ENCODE measurements at regions not wholly inside any gene's neighbourhood (a gene's known extent, or its start where the extent isn't known, plus 50 kb on each side); places are given as distances from the start of the nearest gene placed in this dataset.

DNA sequence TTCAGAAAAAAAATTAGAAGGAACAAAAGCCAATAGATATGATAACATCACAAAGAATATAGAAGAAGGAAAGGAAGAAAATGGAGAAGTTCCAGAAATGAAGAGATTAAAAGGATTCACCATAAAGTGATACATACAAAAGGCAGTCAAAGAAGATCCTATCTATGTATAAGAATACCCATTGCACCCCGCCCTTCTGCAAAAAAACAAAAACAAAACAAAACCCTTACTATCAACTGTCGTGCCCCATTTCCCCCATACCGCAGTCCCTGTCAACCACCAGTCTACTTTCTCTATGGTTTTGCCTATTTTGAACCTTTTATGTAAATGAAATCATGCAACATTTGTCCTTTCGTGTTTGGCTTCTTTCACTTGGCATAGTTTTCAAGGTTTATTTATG is 385.6 kb downstream of the PRDM5 start:
- in situ Hi-C loops (cut with HindIII; ENCODE audit: low sequenced_read_pairs), result no loop called here
- no peak for DNase-seq (ENCODE audit: low spot score)

DNA sequence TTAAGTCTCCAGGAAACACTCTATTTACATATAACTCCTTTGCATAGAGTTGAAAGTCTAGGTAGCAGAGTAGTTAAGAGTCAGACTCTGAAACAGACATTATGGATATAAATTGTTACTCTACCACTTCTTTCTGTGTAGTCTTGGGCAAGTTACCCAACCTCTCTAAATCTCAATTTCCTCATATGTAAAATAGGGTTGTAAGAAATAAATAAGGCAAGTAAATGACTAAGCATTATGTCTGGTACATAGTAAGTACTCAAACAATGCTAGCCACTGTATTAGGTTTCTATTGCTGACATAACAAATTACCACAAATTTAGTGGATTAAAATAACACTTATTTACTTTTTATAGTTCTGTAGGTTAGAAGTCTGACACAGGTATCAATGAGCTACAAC is 394.1 kb downstream of the PRDM5 start:
- in situ Hi-C loops (cut with HindIII; ENCODE audit: low sequenced_read_pairs), result no loop called here
- no peak for DNase-seq (ENCODE audit: low spot score)

DNA sequence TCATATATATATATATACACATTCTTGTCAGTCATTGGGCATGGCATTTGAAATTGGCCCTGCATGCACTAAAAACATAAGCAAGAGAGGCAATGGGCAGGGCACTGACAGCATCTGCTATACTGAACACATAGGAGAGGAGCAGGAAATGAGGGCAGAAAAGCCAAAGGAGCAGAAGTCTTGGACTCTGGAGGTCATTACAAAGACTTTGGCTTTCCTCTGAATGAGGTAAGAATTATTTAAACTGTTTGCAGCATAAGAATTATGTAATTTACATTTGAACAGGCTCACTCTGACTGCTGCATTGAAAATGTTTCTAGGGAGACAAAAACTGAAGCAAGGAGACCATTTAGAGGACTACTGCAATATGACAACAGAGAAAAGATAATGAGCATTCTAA is 396.5 kb downstream of the PRDM5 start:
- in situ Hi-C loops (cut with HindIII; ENCODE audit: low sequenced_read_pairs), result no loop called here
- no peak for DNase-seq (ENCODE audit: low spot score)

- in situ Hi-C loops (cut with HindIII; ENCODE audit: low sequenced_read_pairs), result no loop called here
- DNase-seq (ENCODE audit: low spot score), result no peak
Observed at GRCh38 chr4:120525106-120525505, 397.4 kb downstream of the PRDM5 start.

DNA sequence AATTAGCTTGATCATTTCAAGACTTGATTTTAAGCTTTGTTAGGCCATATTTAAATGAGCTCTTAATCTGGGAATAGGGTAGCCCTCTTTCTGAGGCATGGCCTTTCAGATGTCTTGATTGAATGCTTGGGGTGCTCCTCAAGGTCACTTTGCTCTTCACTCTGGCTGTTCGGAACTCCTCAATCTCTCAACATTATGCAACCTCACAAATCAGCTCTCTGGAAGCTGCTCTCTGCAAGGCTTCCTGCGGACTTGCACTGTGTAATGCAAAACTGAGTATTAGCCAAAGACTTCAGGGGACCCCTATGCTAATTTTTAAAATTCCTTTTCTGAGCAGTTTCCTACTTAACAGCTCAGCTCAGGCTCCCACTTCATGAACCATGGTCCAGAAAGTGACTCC is 398.3 kb downstream of the PRDM5 start:
- in situ Hi-C loops (cut with HindIII; ENCODE audit: low sequenced_read_pairs), result no loop called here
- no peak for DNase-seq (ENCODE audit: low spot score)

DNA sequence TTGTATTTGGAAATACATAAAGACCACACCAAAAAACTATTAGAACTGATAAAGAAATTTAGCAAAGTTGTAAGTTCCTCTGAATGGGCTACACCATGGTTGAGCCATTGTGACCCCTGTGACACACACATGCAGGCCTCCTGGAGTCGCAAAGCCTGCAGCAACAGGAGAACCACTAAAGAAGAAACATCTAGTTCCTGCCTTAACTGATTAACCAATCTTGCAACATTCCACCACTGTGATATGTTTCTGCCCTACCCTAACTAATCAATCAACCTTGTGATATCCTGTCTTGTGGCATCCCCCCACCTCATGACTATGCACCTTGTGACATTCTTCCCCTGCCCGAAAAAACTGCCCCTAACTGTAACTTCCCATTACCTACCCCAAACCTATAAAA is 401.8 kb downstream of the PRDM5 start:
- DNase-seq (ENCODE audit: low spot score), result no peak
- in situ Hi-C loops (cut with HindIII; ENCODE audit: low sequenced_read_pairs), result no loop called here

DNA sequence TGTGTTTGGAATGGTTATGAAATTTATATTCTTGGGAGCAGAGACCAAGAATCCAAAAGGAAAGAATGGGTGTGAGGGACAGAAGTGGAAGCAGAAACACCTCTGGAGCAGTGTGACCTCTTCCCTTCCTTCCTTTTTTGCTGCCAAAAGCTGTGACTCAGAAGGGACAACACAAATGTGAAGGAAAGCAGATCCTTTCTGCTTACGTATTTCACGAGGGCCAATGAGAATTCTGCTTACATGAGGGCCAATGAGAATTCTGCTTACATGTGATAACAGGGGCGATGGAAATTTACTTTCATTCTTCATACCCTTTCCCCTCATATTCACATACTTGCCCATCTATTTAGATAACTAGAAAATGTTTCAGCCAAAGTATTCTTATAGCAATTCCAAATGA is 404.6 kb downstream of the PRDM5 start:
- DNase-seq (ENCODE audit: low spot score), result no peak
- in situ Hi-C loops (cut with HindIII; ENCODE audit: low sequenced_read_pairs), result no loop called here

DNA sequence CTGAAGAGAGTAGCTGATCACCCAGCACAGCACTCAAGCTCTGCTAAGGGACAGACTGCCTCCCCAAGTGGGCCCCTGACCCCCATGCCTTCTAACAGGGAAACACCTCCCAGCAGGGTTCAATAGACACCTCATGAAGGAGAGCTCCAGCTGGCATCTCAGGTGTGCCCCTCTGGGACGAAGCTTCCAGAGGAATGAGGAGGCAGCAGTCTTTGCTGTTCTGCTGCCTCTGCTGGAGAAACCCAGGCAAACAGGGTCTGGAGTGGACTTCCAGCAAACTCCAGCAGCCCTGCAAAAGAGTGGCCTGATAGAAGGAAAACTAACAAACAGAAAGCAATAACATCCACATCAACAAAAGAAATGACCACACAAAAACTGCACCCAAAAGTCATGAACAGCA is 412.8 kb downstream of the PRDM5 start:
- DNase-seq (ENCODE audit: low spot score), result no peak
- in situ Hi-C loops (cut with HindIII; ENCODE audit: low sequenced_read_pairs), result no loop called here

DNA sequence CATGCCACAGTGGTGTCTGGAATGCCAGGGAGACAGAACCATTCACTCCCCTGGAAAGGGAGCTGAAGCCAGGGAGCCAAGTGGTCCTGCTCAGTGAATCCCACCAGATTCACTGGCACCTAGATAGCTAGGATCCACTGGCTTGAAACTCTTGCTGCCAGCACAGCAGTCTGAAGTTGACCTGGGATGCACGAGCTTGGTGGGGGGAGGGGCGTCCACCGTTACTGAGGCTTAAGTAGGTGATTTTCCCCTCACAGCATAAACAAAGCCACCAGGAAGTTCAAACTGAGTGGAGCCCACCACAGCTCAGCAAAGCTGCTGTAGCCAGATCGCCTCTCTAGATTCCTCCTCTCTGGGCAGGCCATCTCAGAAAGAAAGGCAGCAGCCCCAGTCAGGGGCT is 413.3 kb downstream of the PRDM5 start:
- DNase-seq (ENCODE audit: low spot score), result no peak
- in situ Hi-C loops (cut with HindIII; ENCODE audit: low sequenced_read_pairs), result no loop called here

GRCh38 chr4:120508036-120508435 is 414.5 kb downstream of the PRDM5 start:
- DNase-seq (ENCODE audit: low spot score), result no peak
- in situ Hi-C loops (cut with HindIII; ENCODE audit: low sequenced_read_pairs), result no loop called here

GRCh38 chr4:120506536-120506935 is 416.0 kb downstream of the PRDM5 start:
- DNase-seq (ENCODE audit: low spot score), result no peak
- in situ Hi-C loops (cut with HindIII; ENCODE audit: low sequenced_read_pairs), result no loop called here

GRCh38 chr4:120498678-120499077 is 423.8 kb downstream of the PRDM5 start:
- no peak for DNase-seq (ENCODE audit: low spot score)
- in situ Hi-C loops (cut with HindIII; ENCODE audit: low sequenced_read_pairs), result no loop called here

- no peak for DNase-seq (ENCODE audit: low spot score)
- in situ Hi-C loops (cut with HindIII; ENCODE audit: low sequenced_read_pairs), result no loop called here
Observed at GRCh38 chr4:120491481-120491880, 424.8 kb upstream of the MAD2L1 start.

DNA sequence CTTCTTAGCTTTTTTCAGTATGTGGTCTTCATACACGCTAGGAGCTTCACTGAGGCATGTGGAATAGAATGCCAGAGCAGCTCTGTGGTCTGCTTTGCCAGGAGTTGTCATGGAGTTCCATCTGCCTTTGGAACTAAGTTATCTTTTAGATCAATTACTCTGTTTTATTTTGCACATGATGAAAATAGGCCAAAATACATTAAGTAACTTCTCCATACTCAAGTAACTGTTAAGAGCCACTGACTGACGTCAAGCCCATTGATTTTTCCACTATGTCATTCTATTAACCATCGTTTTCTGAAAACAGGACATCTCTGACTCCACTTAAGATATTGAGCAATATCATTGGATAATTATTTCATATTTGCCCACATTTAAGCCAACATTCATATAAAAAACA is 415.1 kb upstream of the MAD2L1 start:
- in situ Hi-C loops (cut with HindIII; ENCODE audit: low sequenced_read_pairs), result no loop called here
- DNase-seq (ENCODE audit: low spot score), result no peak

- in situ Hi-C loops (cut with HindIII; ENCODE audit: low sequenced_read_pairs), result no loop called here
- no peak for DNase-seq (ENCODE audit: low spot score)
Observed at GRCh38 chr4:120472447-120473131, 405.9 kb upstream of the MAD2L1 start.

- no peak for DNase-seq (ENCODE audit: low spot score)
- in situ Hi-C loops (cut with HindIII; ENCODE audit: low sequenced_read_pairs), result no loop called here
Observed at GRCh38 chr4:120466429-120466828, 399.8 kb upstream of the MAD2L1 start.

- in situ Hi-C loops (cut with HindIII; ENCODE audit: low sequenced_read_pairs), result no loop called here
- DNase-seq (ENCODE audit: low spot score), result no peak
Observed at GRCh38 chr4:120454788-120455187, 388.1 kb upstream of the MAD2L1 start.

DNA sequence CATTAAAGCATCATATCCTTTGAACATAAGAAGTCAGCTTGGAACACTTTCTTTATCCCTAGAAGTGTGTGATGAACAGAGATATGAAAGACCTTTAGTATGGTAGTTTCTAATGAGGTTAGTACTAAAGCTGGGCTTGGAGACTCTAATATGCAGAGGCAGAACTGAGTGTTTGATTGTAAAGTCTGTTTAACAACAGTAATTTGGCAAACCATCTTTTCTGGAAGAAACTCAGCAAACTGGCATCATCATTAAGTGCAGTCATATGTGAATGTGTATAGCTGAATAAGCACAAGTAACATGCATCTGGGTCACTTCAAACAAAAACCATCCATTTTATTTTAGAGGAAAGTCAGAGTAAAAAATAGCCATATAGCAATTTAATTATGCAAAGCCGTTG is 385.9 kb upstream of the MAD2L1 start:
- in situ Hi-C loops (cut with HindIII; ENCODE audit: low sequenced_read_pairs), result no loop called here
- no peak for DNase-seq (ENCODE audit: low spot score)

DNA sequence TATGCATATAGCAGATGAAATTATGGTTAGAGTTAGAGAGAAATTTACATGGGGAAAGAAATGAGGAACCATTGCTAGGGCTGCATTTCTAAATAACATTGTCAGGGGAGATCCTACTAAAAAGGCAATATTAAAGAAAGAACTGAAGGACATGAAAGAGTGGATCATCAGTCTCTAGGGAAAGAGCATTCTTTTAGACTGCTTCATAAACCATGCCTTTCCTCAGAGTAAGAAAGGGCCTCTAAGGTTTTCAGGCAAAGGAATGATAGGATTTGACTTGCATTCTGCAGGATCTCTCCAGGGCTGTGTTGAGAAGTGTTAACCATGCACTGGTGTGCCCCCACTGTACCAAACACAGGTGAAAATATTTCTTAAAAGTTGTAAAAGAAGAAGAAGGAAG is 385.4 kb upstream of the MAD2L1 start:
- in situ Hi-C loops (cut with HindIII; ENCODE audit: low sequenced_read_pairs), result no loop called here
- no peak for DNase-seq (ENCODE audit: low spot score)

DNA sequence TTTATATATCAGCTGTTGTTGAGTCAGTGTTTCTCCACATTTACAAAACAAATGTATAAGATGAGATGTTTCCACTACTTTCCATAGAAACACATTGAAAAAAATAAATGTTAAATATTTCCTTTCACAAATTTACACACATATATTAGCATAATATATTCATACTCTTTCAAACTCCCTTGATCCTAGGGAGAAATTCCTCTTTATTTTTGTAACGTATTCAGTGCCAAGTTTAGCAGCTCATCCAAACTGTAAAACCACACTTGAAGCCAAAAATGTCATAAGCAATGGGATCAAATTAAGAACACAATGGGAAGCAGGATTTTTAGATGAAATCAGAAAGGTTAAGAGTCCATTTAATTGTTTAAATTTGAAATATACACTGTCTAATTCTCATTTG is 381.1 kb upstream of the MAD2L1 start:
- in situ Hi-C loops (cut with HindIII; ENCODE audit: low sequenced_read_pairs), result no loop called here
- DNase-seq (ENCODE audit: low spot score), result no peak

- no peak for DNase-seq (ENCODE audit: low spot score)
- in situ Hi-C loops (cut with HindIII; ENCODE audit: low sequenced_read_pairs), result no loop called here
Observed at GRCh38 chr4:120446051-120446567, 379.5 kb upstream of the MAD2L1 start.

GRCh38 chr4:120445186-120445585 is 378.5 kb upstream of the MAD2L1 start:
- no peak for DNase-seq (ENCODE audit: low spot score)
- in situ Hi-C loops (cut with HindIII; ENCODE audit: low sequenced_read_pairs), result no loop called here

Measured in G401 (cell line).